SK-N-SH treated with all-trans-retinoic acid at 6 μM for 48 hours (cell line): ENCODE measurements at regions not wholly inside any gene's neighbourhood (a gene's known extent, or its start where the extent isn't known, plus 50 kb on each side); places are given as distances from the start of the nearest gene placed in this dataset.

Experiments used
- ARNTL ChIP-seq: fragments of 450-650 bp; formaldehyde crosslinking; IDR thresholded peaks from 2 replicates; pipeline ENCODE4 v1.5.0; 2020; ENCODE audit warnings: low read depth, mild to moderate bottlenecking, moderate library complexity, borderline replicate concordance
- BACH2 ChIP-seq: fragments of 250-450 bp; sonication (Bioruptor Pico); IDR thresholded peaks from 2 replicates; pipeline ENCODE4 v1.9.0; 2021; ENCODE audit warnings: mild to moderate bottlenecking, borderline replicate concordance
- ESRRG ChIP-seq: fragments of 250-450 bp; sonication (Bioruptor Pico); IDR thresholded peaks from 2 replicates; pipeline ENCODE4 v1.6.1; 2021; ENCODE audit warnings: mild to moderate bottlenecking
- OSR1 ChIP-seq: fragments of 250-450 bp; sonication (Bioruptor Pico); IDR thresholded peaks from 2 replicates; pipeline ENCODE4 v1.8.0; 2022; ENCODE audit warnings: moderate library complexity, mild to moderate bottlenecking, inconsistent platforms
- RARB ChIP-seq: fragments of 250-450 bp; sonication (Bioruptor Pico); IDR thresholded peaks from 2 replicates; pipeline ENCODE4 v1.8.0; 2021; ENCODE audit warnings: mild to moderate bottlenecking, moderate library complexity
- SNAI2 ChIP-seq: fragments of 250-450 bp; sonication (Bioruptor Pico); IDR thresholded peaks from 2 replicates; pipeline ENCODE4 v1.5.0; 2020; ENCODE audit warnings: mild to moderate bottlenecking, moderate library complexity
- ZC3H10 ChIP-seq: fragments of 250-450 bp; sonication (Bioruptor Pico); IDR thresholded peaks from 2 replicates; pipeline ENCODE4 v1.5.1; 2021; ENCODE audit warnings: mild to moderate bottlenecking, moderate library complexity
- ZFP3 ChIP-seq: fragments of 250-450 bp; sonication (Bioruptor Pico); IDR thresholded peaks from 2 replicates; pipeline ENCODE4 v1.5.0; 2020; ENCODE audit warnings: mild to moderate bottlenecking, moderate library complexity
- ZNF565 ChIP-seq: fragments of 450-650 bp; formaldehyde crosslinking; conservative IDR thresholded peaks from 2 replicates; pipeline ENCODE4 v1.5.0; 2020; ENCODE audit warnings: low read depth, mild to moderate bottlenecking, moderate library complexity
- ZNF8 ChIP-seq: fragments of 450-650 bp; formaldehyde crosslinking; IDR thresholded peaks from 2 replicates; pipeline ENCODE4 v1.5.0; 2020; ENCODE audit warnings: mild to moderate bottlenecking, moderate library complexity
- TF ChIP-seq, protein P1 (sequence below): fragments of 250-450 bp; sonication (Bioruptor Pico); IDR thresholded peaks from 2 replicates; pipeline ENCODE4 v1.5.1; 2021; ENCODE audit warnings: mild to moderate bottlenecking, moderate library complexity
- TF ChIP-seq, protein P2 (sequence below): fragments of 250-450 bp; sonication (Bioruptor Pico); IDR thresholded peaks from 2 replicates; pipeline ENCODE4 v1.8.0; 2020; ENCODE audit warnings: mild to moderate bottlenecking, moderate library complexity, borderline replicate concordance

GRCh38 chr19:27865927-27866777 lies 1346.8 kb downstream of the UQCRFS1 start:
- no peak for TF ChIP-seq BACH2 (CRISPR knock-in tag)
- no peak for TF ChIP-seq SNAI2 (CRISPR knock-in tag)
- no peak for TF ChIP-seq ARNTL
- TF ChIP-seq OSR1 (CRISPR knock-in tag), result no peak
- no peak for TF ChIP-seq ZFP3 (CRISPR knock-in tag)
- TF ChIP-seq, protein P1, sequence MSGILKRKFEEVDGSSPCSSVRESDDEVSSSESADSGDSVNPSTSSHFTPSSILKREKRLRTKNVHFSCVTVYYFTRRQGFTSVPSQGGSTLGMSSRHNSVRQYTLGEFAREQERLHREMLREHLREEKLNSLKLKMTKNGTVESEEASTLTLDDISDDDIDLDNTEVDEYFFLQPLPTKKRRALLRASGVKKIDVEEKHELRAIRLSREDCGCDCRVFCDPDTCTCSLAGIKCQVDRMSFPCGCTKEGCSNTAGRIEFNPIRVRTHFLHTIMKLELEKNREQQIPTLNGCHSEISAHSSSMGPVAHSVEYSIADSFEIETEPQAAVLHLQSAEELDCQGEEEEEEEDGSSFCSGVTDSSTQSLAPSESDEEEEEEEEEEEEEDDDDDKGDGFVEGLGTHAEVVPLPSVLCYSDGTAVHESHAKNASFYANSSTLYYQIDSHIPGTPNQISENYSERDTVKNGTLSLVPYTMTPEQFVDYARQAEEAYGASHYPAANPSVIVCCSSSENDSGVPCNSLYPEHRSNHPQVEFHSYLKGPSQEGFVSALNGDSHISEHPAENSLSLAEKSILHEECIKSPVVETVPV (CRISPR knock-in tag), result no peak
- TF ChIP-seq ZC3H10, result no peak
- TF ChIP-seq, protein P2, sequence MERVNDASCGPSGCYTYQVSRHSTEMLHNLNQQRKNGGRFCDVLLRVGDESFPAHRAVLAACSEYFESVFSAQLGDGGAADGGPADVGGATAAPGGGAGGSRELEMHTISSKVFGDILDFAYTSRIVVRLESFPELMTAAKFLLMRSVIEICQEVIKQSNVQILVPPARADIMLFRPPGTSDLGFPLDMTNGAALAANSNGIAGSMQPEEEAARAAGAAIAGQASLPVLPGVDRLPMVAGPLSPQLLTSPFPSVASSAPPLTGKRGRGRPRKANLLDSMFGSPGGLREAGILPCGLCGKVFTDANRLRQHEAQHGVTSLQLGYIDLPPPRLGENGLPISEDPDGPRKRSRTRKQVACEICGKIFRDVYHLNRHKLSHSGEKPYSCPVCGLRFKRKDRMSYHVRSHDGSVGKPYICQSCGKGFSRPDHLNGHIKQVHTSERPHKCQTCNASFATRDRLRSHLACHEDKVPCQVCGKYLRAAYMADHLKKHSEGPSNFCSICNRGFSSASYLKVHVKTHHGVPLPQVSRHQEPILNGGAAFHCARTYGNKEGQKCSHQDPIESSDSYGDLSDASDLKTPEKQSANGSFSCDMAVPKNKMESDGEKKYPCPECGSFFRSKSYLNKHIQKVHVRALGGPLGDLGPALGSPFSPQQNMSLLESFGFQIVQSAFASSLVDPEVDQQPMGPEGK (CRISPR knock-in tag), result no peak
- no peak for TF ChIP-seq ZNF565 (CRISPR knock-in tag)
- no peak for TF ChIP-seq ZNF8
- TF ChIP-seq ESRRG, result no peak
- TF ChIP-seq RARB (CRISPR knock-in tag), result no peak
